ENCODE measurements at regions not wholly inside any gene's neighbourhood (a gene's known extent, or its start where the extent isn't known, plus 50 kb on each side); places are given as distances from the start of the nearest gene placed in this dataset.

DNA sequence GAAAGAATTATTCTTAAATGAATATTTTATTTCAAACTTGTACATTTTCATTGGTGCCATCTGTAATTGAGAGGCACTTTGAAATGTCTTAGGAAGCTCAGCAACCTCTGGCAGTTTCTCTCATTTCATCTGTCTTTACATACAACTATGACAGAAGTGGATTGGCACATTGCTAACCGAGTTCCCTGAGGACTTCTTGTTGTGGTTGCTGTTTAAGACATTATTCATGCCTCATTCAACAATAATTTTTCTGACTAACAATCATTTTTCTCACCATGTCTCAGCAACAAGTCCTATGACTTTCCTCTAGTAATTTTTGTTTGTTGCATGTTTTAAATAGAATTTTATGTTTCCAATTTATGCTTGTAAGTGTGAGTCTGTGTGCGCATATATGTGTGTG lies 284.0 kb upstream of the CWC22 start:
- intact Hi-C loops (cut with micrococcal nuclease) = no loop called here
- Mint-ChIP-seq H3K27me3 (ENCODE audit: insufficient read depth, unreplicated experiment) (no peaks in the 10 kb centered on the region), H3K9me3 (ENCODE audit: unreplicated experiment) (peaks cover 5% of the 10 kb centered on the region), H3K4me1 (ENCODE audit: insufficient read depth, unreplicated experiment) (peaks cover 12% of the 10 kb centered on the region), H3K27ac (ENCODE audit: low read depth, unreplicated experiment) (peak overlapping the region; percentile 0), H3K36me3 (ENCODE audit: insufficient read depth, unreplicated experiment) (no peaks in the 10 kb centered on the region), H3K4me3 (ENCODE audit: unreplicated experiment) (no peak overlapping the region)
- CTCF ChIA-PET = interaction anchor here (0.7 kb wide), 1 partner anchor 615 kb away, joined by 3 read pairs; no protein-coding TSS in a partner anchor
- no TSS peak for BruUV-seq (replicated peaks)
- TF ChIP-seq, protein P1, sequence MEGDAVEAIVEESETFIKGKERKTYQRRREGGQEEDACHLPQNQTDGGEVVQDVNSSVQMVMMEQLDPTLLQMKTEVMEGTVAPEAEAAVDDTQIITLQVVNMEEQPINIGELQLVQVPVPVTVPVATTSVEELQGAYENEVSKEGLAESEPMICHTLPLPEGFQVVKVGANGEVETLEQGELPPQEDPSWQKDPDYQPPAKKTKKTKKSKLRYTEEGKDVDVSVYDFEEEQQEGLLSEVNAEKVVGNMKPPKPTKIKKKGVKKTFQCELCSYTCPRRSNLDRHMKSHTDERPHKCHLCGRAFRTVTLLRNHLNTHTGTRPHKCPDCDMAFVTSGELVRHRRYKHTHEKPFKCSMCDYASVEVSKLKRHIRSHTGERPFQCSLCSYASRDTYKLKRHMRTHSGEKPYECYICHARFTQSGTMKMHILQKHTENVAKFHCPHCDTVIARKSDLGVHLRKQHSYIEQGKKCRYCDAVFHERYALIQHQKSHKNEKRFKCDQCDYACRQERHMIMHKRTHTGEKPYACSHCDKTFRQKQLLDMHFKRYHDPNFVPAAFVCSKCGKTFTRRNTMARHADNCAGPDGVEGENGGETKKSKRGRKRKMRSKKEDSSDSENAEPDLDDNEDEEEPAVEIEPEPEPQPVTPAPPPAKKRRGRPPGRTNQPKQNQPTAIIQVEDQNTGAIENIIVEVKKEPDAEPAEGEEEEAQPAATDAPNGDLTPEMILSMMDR (IDR thresholded peaks at IDR 0.05; ENCODE audit: unreplicated experiment) = no peak
- DNase-seq (ENCODE audit: unreplicated experiment) = peak; percentile 60
- POLR2A ChIA-PET = interaction anchor here (1.3 kb wide), 1 partner anchor 11 kb away, joined by 3 read pairs; no protein-coding TSS in a partner anchor

GRCh38 chr2:180289627-180290026 lies 282.5 kb upstream of the CWC22 start:
- H3K27me3 Mint-ChIP-seq (ENCODE audit: insufficient read depth, unreplicated experiment) = no peaks in the 10 kb centered on the region
- no peak for DNase-seq (ENCODE audit: unreplicated experiment)
- peaks cover 12% of the 10 kb centered on the region for H3K4me1 Mint-ChIP-seq (ENCODE audit: insufficient read depth, unreplicated experiment)
- H3K4me3 Mint-ChIP-seq (ENCODE audit: unreplicated experiment) = no peak overlapping the region
- intact Hi-C loops (cut with micrococcal nuclease) = no loop called here
- H3K9me3 Mint-ChIP-seq (ENCODE audit: unreplicated experiment) = no peaks in the 10 kb centered on the region
- TF ChIP-seq, protein P1 (IDR thresholded peaks at IDR 0.05; ENCODE audit: unreplicated experiment) = no peak
- ChIA-PET POLR2A (interaction anchor here (0.7 kb wide), 1 partner anchor 44 kb away, joined by 3 read pairs; no protein-coding TSS in a partner anchor), CTCF (no interaction called here)
- H3K36me3 Mint-ChIP-seq (ENCODE audit: insufficient read depth, unreplicated experiment) = no peaks in the 10 kb centered on the region
- no peak overlapping the region for H3K27ac Mint-ChIP-seq (ENCODE audit: low read depth, unreplicated experiment)
- BruUV-seq (replicated peaks) = no TSS peak

- Mint-ChIP-seq H3K36me3 (ENCODE audit: insufficient read depth, unreplicated experiment) (no peaks in the 10 kb centered on the region), H3K27ac (ENCODE audit: low read depth, unreplicated experiment) (no peak overlapping the region), H3K4me1 (ENCODE audit: insufficient read depth, unreplicated experiment) (no peaks in the 10 kb centered on the region), H3K9me3 (ENCODE audit: unreplicated experiment) (no peaks in the 10 kb centered on the region), H3K4me3 (ENCODE audit: unreplicated experiment) (no peak overlapping the region), H3K27me3 (ENCODE audit: insufficient read depth, unreplicated experiment) (no peaks in the 10 kb centered on the region)
- no peak for DNase-seq (ENCODE audit: unreplicated experiment)
- ChIA-PET CTCF (interaction anchor here (0.6 to 0.7 kb wide), 2 partner anchors 711 to 788 kb away, joined by 3 read pairs; no protein-coding TSS in a partner anchor), POLR2A (interaction anchor here (1.5 kb wide), 1 partner anchor 12 kb away, joined by 3 read pairs; no protein-coding TSS in a partner anchor)
- TF ChIP-seq, protein P1 (IDR thresholded peaks at IDR 0.05; ENCODE audit: unreplicated experiment) = no peak
- intact Hi-C loops (cut with micrococcal nuclease) = no loop called here
- no TSS peak for BruUV-seq (replicated peaks)
Measured at GRCh38 chr2:180279581-180279980, 272.5 kb upstream of the CWC22 start.

DNA sequence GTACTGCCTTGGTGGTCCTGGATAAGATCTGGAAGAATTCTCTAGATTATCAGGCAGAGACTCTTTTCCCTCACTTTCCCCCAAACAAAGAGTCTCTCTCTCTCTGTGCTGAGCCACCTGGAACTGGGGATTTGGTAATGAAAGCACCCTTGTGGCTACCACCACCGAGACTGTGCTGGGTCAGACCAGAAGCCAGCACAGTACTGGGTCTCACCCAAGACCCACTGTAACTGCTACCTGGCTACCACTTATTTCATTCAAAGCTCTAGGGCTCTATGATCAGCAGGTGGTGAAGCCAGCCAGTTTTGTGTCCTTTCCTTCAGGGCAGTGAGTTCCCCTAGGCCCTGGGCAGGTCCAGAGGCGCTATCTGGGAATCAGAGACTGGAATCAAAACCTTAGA lies 269.6 kb upstream of the CWC22 start:
- ChIA-PET POLR2A (no interaction called here), CTCF (no interaction called here)
- TF ChIP-seq, protein P1 (IDR thresholded peaks at IDR 0.05; ENCODE audit: unreplicated experiment) = no peak
- intact Hi-C loops (cut with micrococcal nuclease) = no loop called here
- Mint-ChIP-seq H3K9me3 (ENCODE audit: unreplicated experiment) (peaks cover 12% of the 10 kb centered on the region), H3K27me3 (ENCODE audit: insufficient read depth, unreplicated experiment) (no peaks in the 10 kb centered on the region), H3K36me3 (ENCODE audit: insufficient read depth, unreplicated experiment) (no peaks in the 10 kb centered on the region), H3K4me1 (ENCODE audit: insufficient read depth, unreplicated experiment) (no peaks in the 10 kb centered on the region), H3K4me3 (ENCODE audit: unreplicated experiment) (no peak overlapping the region), H3K27ac (ENCODE audit: low read depth, unreplicated experiment) (no peak overlapping the region)
- no TSS peak for BruUV-seq (replicated peaks)
- no peak for DNase-seq (ENCODE audit: unreplicated experiment)
